ENCODE measurements at regions not wholly inside any gene's neighbourhood (a gene's known extent, or its start where the extent isn't known, plus 50 kb on each side); places are given as distances from the start of the nearest gene placed in this dataset.

GRCh38 chr4:33448948-33449347 lies 2728.8 kb downstream of the PCDH7 start:
- Mint-ChIP-seq H3K9me3 (peaks cover 29% of the 10 kb centered on the region), H3K36me3 (ENCODE audit: low read depth) (no peaks in the 10 kb centered on the region), H3K27ac (no peak overlapping the region), H3K4me3 (no peak overlapping the region), H3K4me1 (ENCODE audit: low read depth) (no peaks in the 10 kb centered on the region), H3K27me3 (ENCODE audit: insufficient read depth) (no peaks in the 10 kb centered on the region)
- TF ChIP-seq, protein P1, sequence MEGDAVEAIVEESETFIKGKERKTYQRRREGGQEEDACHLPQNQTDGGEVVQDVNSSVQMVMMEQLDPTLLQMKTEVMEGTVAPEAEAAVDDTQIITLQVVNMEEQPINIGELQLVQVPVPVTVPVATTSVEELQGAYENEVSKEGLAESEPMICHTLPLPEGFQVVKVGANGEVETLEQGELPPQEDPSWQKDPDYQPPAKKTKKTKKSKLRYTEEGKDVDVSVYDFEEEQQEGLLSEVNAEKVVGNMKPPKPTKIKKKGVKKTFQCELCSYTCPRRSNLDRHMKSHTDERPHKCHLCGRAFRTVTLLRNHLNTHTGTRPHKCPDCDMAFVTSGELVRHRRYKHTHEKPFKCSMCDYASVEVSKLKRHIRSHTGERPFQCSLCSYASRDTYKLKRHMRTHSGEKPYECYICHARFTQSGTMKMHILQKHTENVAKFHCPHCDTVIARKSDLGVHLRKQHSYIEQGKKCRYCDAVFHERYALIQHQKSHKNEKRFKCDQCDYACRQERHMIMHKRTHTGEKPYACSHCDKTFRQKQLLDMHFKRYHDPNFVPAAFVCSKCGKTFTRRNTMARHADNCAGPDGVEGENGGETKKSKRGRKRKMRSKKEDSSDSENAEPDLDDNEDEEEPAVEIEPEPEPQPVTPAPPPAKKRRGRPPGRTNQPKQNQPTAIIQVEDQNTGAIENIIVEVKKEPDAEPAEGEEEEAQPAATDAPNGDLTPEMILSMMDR (IDR thresholded peaks at IDR 0.05), result no peak
- DNase-seq, result no peak

GRCh38 chr4:33453436-33453835 lies 2733.3 kb downstream of the PCDH7 start:
- no peaks in the 10 kb centered on the region for H3K36me3 Mint-ChIP-seq (ENCODE audit: low read depth)
- TF ChIP-seq, protein P1 (IDR thresholded peaks at IDR 0.05), result no peak
- no peak overlapping the region for H3K27ac Mint-ChIP-seq
- no peak for DNase-seq
- no peaks in the 10 kb centered on the region for H3K27me3 Mint-ChIP-seq (ENCODE audit: insufficient read depth)
- peaks cover 27% of the 10 kb centered on the region for H3K9me3 Mint-ChIP-seq
- H3K4me1 Mint-ChIP-seq (ENCODE audit: low read depth), result no peaks in the 10 kb centered on the region
- no peak overlapping the region for H3K4me3 Mint-ChIP-seq

DNA sequence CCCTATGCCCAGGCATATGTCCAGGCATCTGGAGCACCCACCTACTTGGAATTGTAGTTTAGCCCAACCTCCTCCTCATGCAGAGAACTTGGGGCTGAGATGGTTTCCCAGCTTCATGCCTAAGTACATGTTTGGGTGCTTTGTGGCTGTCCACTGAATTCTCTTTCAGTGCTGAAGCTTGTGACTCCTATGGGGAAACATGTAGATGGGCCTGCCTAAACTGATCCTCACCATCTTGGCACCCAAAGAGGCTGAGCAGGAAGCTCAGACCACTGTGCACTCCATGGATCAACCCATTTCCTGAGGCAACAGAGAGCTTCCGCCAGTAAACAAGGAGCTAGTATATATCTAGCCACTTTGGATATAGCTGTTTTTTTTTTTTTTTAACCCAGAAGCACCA lies 2733.7 kb downstream of the PCDH7 start:
- H3K4me1 Mint-ChIP-seq (ENCODE audit: low read depth), result no peaks in the 10 kb centered on the region
- no peak overlapping the region for H3K27ac Mint-ChIP-seq
- H3K27me3 Mint-ChIP-seq (ENCODE audit: insufficient read depth), result no peaks in the 10 kb centered on the region
- H3K9me3 Mint-ChIP-seq, result peaks cover 27% of the 10 kb centered on the region
- TF ChIP-seq, protein P1 (IDR thresholded peaks at IDR 0.05), result no peak
- no peaks in the 10 kb centered on the region for H3K36me3 Mint-ChIP-seq (ENCODE audit: low read depth)
- DNase-seq, result no peak
- H3K4me3 Mint-ChIP-seq, result no peak overlapping the region

- TF ChIP-seq, protein P1 (IDR thresholded peaks at IDR 0.05), result no peak
- H3K27me3 Mint-ChIP-seq (ENCODE audit: insufficient read depth), result no peaks in the 10 kb centered on the region
- no peaks in the 10 kb centered on the region for H3K36me3 Mint-ChIP-seq (ENCODE audit: low read depth)
- no peak for DNase-seq
- no peaks in the 10 kb centered on the region for H3K4me1 Mint-ChIP-seq (ENCODE audit: low read depth)
- H3K9me3 Mint-ChIP-seq, result peaks cover 13% of the 10 kb centered on the region
- no peak overlapping the region for H3K27ac Mint-ChIP-seq
- H3K4me3 Mint-ChIP-seq, result no peak overlapping the region
Measured at GRCh38 chr4:33465565-33465964, 2745.4 kb downstream of the PCDH7 start.

DNA sequence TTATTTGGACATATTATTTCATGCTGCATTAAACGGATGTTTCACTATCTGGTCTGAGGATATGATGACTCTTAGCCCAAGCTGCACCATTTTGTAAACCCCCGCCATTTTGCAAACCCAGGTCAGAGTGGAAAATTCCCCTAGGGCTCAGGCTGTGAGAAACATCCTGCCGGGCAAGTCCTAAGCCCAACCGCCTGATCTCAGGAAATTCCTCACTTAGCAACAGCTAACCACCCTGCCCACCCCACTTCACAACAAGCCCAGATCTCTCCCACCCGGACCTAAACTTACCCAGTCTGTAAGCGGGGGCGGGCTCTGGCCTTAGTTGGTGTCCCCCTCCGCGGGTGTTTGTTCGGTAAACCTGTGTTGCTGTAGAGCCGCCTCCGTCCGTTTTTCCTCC lies 2747.1 kb downstream of the PCDH7 start:
- Mint-ChIP-seq H3K9me3 (peaks cover 13% of the 10 kb centered on the region), H3K27me3 (ENCODE audit: insufficient read depth) (no peaks in the 10 kb centered on the region), H3K27ac (no peak overlapping the region), H3K4me1 (ENCODE audit: low read depth) (no peaks in the 10 kb centered on the region), H3K4me3 (no peak overlapping the region), H3K36me3 (ENCODE audit: low read depth) (no peaks in the 10 kb centered on the region)
- TF ChIP-seq, protein P1 (IDR thresholded peaks at IDR 0.05), result no peak
- no peak for DNase-seq

DNA sequence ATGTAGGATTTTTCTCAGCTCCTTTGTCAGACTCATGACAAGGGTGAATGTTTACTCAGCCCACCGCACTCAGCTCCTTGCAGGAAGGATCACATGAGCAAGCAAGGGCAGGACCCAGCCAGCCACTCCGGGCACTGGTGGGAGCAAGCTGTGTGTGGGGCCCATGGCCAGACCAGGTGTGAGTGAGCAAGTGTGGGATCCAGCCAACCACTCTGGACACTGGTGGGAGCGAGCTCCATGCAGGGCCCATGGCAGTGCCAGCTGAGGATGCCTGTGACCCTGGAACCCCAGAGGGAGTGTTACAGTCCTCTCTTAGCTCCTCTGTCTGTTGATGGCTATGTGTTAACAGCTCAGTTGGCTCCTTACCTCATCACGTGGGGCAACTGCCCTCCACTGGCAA lies 2750.6 kb downstream of the PCDH7 start:
- no peak overlapping the region for H3K27ac Mint-ChIP-seq
- H3K4me3 Mint-ChIP-seq, result no peak overlapping the region
- DNase-seq, result no peak
- no peaks in the 10 kb centered on the region for H3K27me3 Mint-ChIP-seq (ENCODE audit: insufficient read depth)
- no peaks in the 10 kb centered on the region for H3K36me3 Mint-ChIP-seq (ENCODE audit: low read depth)
- no peaks in the 10 kb centered on the region for H3K4me1 Mint-ChIP-seq (ENCODE audit: low read depth)
- H3K9me3 Mint-ChIP-seq, result peaks cover 8% of the 10 kb centered on the region
- TF ChIP-seq, protein P1 (IDR thresholded peaks at IDR 0.05), result no peak

All from HFFc6 (cell line).